ENCODE measurements at regions not wholly inside any gene's neighbourhood (a gene's known extent, or its start where the extent isn't known, plus 50 kb on each side); places are given as distances from the start of the nearest gene placed in this dataset.
"Not testable (repeated sequence)": the region's sequence is repeated elsewhere in the genome, so short reads cannot be mapped to it uniquely, and the experiment has no call there.

DNA sequence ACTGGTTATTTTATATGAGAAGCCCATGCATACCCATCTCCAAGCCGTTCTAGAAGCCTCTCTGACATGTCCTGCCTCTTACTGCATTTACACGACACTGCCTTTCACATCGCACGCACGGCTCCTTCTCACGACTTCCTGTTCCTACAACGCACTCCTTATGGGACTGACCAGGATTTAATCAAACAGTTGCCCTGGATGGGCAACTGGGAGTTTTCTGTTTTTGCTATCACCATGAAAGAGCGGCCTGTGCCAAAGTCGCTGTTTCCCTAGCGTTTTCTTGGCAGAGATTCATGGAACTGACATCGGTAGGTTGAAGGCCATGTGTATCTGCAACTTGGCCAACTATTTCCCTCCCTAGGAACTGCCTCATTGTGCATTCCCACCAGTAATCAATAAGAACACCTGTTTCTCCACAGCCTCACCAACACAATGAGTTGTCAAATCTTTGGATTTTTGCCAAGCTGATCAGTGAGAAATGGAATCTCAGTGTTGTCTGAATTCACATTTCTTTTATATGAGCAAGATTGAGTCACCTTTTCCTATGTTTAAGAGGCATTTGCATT, 97.2 kb upstream of the OTOS start:
- H3K36me3 Mint-ChIP-seq, result no peaks in the 10 kb centered on the region
- no peaks in the 10 kb centered on the region for H3K27me3 Mint-ChIP-seq
- no peaks in the 10 kb centered on the region for H3K4me1 Mint-ChIP-seq
- H3K9me3 Mint-ChIP-seq, result peaks cover 0 to 2% (median 2%) of the 10 kb centered on the region in 3 donors
- peak overlapping the region in 1 of 4 donors; percentile 76 for H3K4me3 Mint-ChIP-seq
- no peak overlapping the region for H3K27ac Mint-ChIP-seq

DNA sequence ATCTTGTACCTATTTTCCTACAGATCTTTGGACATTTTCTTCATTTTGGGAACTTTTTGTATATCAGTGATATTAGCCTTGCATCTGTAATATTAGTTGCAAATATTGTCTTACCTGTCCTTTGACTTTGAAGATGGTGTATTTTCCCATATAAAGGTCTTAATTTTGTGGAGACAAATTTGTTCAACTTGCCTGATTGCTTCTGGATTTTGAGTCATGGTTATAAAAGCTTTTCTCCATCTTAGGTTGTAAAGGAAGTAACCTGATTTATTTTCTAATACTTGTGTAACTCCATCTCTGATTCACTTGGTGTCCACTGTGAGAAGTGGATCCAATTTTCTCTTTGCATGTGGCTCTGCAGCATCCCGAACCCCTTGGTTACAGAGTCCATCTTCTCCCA, 97.7 kb upstream of the OTOS start:
- no peaks in the 10 kb centered on the region for H3K36me3 Mint-ChIP-seq
- H3K27ac Mint-ChIP-seq, result no peak overlapping the region
- H3K4me3 Mint-ChIP-seq, result no peak overlapping the region
- no peaks in the 10 kb centered on the region for H3K27me3 Mint-ChIP-seq
- H3K4me1 Mint-ChIP-seq, result no peaks in the 10 kb centered on the region
- peaks cover 0 to 2% (median 2%) of the 10 kb centered on the region in 3 donors for H3K9me3 Mint-ChIP-seq

DNA sequence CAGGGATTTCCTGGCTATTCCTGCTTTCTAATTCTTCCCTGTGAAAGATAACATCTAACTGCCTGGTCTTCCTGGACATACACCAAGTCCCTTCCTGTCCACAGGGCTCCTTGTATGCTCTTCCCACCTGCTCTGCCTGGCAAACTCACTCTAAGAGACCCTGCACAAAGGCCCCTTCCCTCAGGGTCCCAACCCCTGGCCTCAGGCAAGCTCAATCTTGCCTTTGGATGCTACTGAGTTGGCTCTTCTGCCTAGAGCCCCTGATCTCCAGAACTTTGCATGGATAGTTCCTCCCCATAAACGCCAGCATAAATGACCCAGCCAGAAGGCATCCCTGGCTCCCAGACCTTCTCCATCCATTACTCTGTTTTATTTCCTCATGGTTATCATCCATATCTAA, 98.3 kb upstream of the OTOS start:
- Mint-ChIP-seq H3K27me3 (no peaks in the 10 kb centered on the region), H3K4me3 (no peak overlapping the region), H3K27ac (peak overlapping the region in 1 of 3 donors; percentile 26), H3K4me1 (no peaks in the 10 kb centered on the region), H3K9me3 (peaks cover 0 to 2% (median 2%) of the 10 kb centered on the region in 3 donors), H3K36me3 (no peaks in the 10 kb centered on the region)

DNA sequence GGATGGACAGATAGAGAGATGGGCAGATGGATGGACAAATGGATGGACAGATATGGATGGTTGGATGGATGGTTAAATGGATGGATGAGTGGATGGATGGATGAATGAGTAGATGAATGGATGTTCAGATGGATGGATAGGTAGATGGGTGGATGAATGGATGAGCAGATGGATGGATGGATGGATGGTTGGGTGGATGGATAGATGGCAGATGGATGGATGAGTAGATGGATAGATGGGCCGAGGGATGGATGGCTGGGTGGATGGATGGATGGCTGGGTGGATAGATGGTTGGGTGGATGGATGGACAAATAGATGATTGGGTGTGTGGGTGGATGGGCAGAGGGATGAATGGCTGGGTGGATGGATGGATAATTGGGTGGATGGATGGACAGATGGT, 98.9 kb upstream of the OTOS start:
- no peak overlapping the region for H3K27ac Mint-ChIP-seq
- no peaks in the 10 kb centered on the region for H3K4me1 Mint-ChIP-seq
- H3K4me3 Mint-ChIP-seq, result no peak overlapping the region
- H3K36me3 Mint-ChIP-seq, result no peaks in the 10 kb centered on the region
- H3K9me3 Mint-ChIP-seq, result peaks cover 0 to 2% (median 2%) of the 10 kb centered on the region in 3 donors
- H3K27me3 Mint-ChIP-seq, result no peaks in the 10 kb centered on the region

DNA sequence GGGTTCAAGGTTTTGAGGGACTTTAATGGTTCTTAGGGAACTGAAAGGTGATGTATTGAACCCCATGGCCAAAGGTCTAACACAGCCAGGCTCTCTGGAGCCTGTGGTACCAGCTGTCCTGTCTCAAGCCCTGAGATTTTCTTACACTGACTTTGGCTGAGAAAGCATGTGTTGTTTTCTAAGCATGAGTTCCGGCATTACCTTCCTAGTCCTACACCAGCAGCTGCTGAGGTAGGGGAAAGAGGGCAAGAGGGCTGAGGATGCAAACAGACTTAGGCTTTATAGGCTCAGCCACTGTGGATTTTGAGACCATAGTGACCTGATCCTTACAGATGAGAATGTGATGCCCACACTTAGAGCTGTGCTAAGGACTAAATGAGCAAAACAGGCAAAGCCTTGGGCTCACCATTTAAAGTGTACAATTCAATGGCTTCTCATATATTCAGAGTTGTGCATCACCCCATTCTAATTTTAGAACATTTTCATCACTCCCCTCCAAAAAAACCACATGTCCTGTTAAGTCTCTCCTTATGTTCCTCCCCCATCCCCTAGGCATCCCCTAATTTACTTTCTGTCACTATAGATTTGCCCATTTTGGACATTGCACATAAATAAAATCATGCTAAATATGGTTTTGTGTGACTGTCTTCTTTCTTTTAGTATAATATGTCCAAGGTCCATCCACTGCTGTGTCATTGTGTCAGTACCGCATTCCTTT, 99.7 kb upstream of the OTOS start:
- no peaks in the 10 kb centered on the region for H3K27me3 Mint-ChIP-seq
- H3K4me1 Mint-ChIP-seq, result no peaks in the 10 kb centered on the region
- no peak overlapping the region for H3K4me3 Mint-ChIP-seq
- H3K27ac Mint-ChIP-seq, result no peak overlapping the region
- peaks cover 0 to 2% (median 2%) of the 10 kb centered on the region in 3 donors for H3K9me3 Mint-ChIP-seq
- no peaks in the 10 kb centered on the region for H3K36me3 Mint-ChIP-seq

DNA sequence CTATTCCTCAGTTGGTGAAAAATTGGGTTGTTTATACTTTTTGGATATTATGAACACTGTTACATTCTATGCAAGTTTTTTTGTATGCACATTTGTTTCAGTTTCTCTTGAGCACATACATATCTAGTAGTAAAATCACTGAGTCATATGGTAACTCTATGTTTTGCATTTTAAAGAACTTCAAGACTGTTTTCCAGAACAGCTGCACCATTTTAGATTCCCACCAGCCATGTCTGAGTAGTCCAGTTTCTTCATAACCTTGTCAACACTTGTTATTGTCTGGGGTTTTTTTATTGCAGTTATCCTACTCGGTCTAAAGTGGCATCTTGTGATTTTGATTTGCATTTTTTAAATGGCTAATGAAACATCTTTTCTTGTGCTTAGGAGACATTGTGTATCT, 100.3 kb upstream of the OTOS start:
- no peaks in the 10 kb centered on the region for H3K27me3 Mint-ChIP-seq
- no peaks in the 10 kb centered on the region for H3K36me3 Mint-ChIP-seq
- H3K4me3 Mint-ChIP-seq, result no peak overlapping the region
- H3K9me3 Mint-ChIP-seq, result peaks cover 0 to 2% (median 2%) of the 10 kb centered on the region in 3 donors
- no peaks in the 10 kb centered on the region for H3K4me1 Mint-ChIP-seq
- H3K27ac Mint-ChIP-seq, result no peak overlapping the region

DNA sequence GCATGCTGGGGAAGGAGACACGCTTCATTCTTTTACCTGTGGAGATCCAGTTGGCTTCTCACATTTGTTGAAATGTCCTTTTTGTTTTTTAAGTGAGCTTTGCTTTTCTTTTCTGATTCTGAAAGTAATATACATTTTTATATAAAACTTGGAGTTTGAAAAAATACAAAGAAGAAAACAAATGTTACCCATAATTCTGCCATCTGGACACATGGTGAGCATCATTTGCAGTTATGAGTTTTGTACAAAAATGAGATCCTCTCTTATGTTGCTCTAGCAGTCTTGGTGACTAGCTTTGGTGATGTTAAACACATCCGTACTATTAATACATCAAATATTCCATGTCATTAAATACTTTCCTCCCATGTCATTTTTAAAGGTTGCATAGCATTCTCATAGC, 101.1 kb upstream of the OTOS start:
- Mint-ChIP-seq H3K27ac (no peak overlapping the region), H3K36me3 (no peaks in the 10 kb centered on the region), H3K4me3 (no peak overlapping the region), H3K9me3 (peaks cover 0 to 2% (median 2%) of the 10 kb centered on the region in 3 donors), H3K27me3 (no peaks in the 10 kb centered on the region), H3K4me1 (no peaks in the 10 kb centered on the region)

DNA sequence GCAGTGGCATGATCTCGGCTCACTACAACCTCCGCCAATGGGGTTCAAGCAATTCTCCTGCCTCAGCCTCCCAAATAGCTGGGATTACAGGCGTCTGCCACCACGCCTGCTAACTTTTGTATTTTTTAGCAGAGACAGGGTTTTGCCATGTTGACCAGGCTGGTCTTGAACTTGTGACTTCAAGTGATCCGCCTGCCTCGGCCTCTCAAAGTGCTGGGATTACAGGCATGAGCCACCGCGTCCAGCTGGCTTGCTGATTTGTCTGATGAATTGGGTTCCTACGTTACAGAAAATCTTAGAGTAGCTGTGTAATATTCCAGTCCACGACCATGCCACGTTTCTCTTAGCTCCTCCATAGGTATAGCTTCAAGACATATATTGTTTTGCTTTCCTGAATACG, 102.6 kb upstream of the OTOS start:
- not testable (repeated sequence) for H3K9me3 Mint-ChIP-seq, H3K27ac Mint-ChIP-seq, H3K4me3 Mint-ChIP-seq, H3K27me3 Mint-ChIP-seq, H3K36me3 Mint-ChIP-seq, H3K4me1 Mint-ChIP-seq

DNA sequence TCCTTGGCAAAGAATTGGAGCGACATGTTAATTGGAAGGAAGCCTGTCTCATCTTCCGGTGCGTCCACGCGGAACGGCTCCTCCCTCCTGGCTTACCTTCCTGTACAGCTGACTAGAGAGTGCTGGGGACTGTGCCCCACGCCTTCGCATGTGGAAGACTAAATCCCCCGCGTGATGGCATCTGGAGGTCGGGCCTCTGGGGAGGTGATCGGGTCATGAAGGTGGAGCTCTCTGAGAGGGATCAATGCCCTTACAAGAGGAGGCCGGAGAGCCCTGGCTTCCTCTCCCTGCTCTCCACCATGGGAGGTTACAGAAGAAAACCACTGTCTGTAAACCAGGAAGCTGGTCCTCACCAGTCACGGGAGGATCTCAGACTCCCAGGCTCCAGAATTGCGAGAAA, 104.1 kb upstream of the OTOS start:
- H3K36me3 Mint-ChIP-seq, result no peaks in the 10 kb centered on the region
- H3K27me3 Mint-ChIP-seq, result no peaks in the 10 kb centered on the region
- H3K4me1 Mint-ChIP-seq, result no peaks in the 10 kb centered on the region
- H3K27ac Mint-ChIP-seq, result no peak overlapping the region
- no peak overlapping the region for H3K4me3 Mint-ChIP-seq
- H3K9me3 Mint-ChIP-seq, result peaks cover 0 to 2% (median 0%) of the 10 kb centered on the region in 3 donors

DNA sequence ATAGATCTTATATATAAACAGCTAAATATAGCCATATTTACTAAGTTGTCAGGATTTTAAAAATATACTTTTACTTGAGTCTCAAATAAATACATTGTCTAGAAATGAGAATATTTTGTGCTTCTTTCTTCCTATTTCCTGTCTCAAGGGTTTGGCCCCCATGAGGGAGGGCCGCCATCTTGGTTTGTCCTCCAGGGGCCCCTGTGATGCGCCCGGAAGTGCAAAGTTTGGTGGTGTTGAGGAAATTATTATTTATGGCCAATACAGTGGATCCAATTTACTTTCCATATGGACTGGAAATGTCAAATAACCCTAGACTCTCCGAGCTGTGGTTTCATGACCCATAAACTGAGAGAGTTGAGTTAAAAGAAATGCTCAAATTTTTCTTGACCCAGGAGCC, 104.7 kb upstream of the OTOS start:
- H3K4me3 Mint-ChIP-seq, result no peak overlapping the region
- H3K9me3 Mint-ChIP-seq, result peaks cover 0 to 2% (median 0%) of the 10 kb centered on the region in 3 donors
- H3K4me1 Mint-ChIP-seq, result no peaks in the 10 kb centered on the region
- peaks cover 1% of the 10 kb centered on the region for H3K27me3 Mint-ChIP-seq
- no peaks in the 10 kb centered on the region for H3K36me3 Mint-ChIP-seq
- H3K27ac Mint-ChIP-seq, result no peak overlapping the region

DNA sequence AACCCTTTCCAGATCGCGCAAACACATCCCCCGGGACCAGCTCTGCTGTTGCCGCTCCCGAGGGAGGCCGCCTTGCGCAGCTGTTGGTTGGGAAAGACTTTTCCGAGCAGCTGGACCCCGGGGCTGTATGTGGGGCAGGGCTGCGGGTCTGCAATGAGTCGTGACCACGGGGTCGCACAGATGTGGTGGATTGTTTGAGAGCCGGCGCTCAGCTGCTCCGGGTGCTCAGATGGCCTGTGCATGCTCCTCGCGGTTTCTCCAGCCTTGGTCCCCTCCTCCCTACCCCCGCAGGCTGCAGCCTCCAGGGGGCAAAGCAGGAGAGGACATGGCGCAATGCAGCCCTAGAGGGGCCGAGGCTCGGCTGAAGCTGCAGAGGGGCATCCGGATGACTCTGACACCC, 105.2 kb upstream of the OTOS start:
- H3K36me3 Mint-ChIP-seq, result no peaks in the 10 kb centered on the region
- H3K27ac Mint-ChIP-seq, result no peak overlapping the region
- peaks cover 3% of the 10 kb centered on the region for H3K27me3 Mint-ChIP-seq

DNA sequence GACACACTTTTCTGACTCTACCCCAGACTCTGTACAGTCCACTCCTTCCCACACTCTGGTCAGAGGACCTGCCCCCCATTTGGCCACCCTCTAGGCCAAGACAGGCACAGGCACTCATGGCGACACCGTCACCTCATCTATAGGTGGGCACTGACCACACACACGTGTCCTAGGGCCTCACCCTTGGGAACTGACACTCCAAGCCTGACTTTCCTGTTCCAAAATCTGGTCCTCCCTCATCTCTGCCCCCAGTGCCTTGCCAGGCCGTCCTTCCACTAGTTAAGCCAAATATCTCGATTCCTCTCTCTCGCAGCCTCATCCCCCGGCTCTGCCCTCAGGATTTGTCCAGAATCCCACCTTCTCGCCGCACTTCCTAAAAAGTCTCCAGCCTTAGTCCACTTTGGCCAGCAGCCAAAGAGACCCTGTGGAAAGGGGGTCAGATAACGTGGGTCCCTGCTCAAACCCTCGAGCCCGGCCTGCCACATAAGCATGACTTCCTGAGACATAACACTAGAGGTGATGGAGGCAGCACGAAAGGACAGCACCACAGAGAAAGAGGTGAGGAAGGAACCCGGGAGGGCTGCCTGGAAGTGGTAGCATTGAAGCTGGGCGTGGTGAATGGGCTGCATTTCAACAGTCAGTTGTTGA, 105.8 kb upstream of the OTOS start:
- Mint-ChIP-seq H3K27ac (no peak overlapping the region), H3K4me1 (no peaks in the 10 kb centered on the region), H3K36me3 (no peaks in the 10 kb centered on the region), H3K27me3 (peaks cover 3% of the 10 kb centered on the region), H3K9me3 (no peaks in the 10 kb centered on the region), H3K4me3 (no peak overlapping the region)

More for the DNA sequence above, 105.2 kb upstream of the OTOS start:
- Mint-ChIP-seq H3K4me1 (no peaks in the 10 kb centered on the region), H3K4me3 (no peak overlapping the region), H3K9me3 (no peaks in the 10 kb centered on the region)

DNA sequence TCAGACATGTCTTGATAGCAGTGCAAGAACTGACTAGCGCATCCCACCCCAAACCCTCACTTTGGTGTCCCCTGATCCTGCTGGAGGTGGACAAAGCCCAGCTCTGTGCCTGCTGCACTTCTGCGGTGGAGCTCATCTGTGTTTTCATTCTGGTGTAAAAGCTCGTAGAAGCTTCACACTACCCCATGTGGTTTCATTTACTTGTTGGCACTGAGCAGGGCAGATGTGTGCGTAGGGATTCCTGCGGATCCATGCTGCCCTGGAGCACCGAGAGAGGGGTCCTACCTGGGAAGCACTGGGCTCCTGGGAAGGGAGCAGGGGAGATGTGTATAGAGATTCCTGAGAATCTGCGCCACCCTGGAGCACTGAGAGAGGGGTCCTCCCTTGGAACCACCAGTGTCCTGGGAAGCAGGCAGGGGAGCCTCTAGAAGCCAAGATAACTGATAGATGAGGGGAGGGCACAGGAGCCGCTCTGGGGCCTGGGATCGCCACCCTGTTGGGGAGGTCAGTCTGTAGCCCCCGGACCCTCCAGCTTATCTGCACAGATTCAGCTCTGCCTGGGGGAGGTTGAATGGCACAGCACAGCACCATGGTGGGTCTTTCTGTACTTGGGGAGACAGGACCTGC, 106.9 kb upstream of the OTOS start:
- no peaks in the 10 kb centered on the region for H3K36me3 Mint-ChIP-seq
- H3K27me3 Mint-ChIP-seq, result peaks cover 3% of the 10 kb centered on the region
- no peak overlapping the region for H3K4me3 Mint-ChIP-seq
- H3K4me1 Mint-ChIP-seq, result no peaks in the 10 kb centered on the region
- H3K9me3 Mint-ChIP-seq, result no peaks in the 10 kb centered on the region
- H3K27ac Mint-ChIP-seq, result no peak overlapping the region

DNA sequence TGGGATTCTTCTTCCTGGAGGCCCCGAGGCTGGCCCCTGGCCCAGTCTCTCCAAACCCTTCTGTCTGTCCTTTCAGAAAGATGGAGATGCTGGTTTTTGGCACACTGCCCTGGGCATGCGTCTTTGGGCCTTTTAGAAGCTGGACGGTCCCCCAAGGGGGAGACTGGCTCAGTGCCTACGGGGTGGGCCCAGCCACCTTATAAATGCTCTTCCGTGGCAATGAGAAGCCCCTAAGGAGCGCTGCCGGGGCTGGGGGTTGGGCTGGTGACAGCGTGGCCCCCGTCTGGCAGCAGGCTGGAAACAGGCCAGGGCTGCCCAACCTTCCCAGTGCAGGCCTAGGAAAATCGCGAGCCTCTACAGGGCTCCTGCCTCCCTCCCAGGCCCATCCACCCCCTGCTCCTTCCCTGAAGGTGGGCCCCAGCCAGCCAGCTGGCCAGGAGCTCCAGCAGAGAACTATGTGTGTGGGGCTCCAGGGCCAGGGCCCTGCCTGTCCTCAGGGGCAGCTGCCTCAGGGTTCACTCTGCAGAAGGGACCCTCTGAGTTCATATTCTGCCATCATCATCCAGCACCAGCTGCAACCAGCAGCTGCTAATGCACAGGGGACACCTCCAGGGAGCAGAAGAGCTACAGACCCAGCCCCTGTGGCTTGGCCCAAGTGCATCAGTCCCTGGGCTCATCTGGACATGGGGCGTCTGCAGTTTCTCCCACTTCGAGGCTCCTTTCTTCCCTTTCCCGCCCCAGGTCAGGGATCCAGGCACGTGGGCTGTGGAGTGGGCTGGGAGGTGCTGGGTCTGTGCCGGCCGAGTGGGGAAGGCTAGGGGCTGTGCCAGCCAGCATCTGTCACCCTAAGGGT, 107.6 kb upstream of the OTOS start:
- peaks cover 3% of the 10 kb centered on the region for H3K27me3 Mint-ChIP-seq
- no peak overlapping the region for H3K4me3 Mint-ChIP-seq
- H3K36me3 Mint-ChIP-seq, result no peaks in the 10 kb centered on the region
- H3K27ac Mint-ChIP-seq, result no peak overlapping the region
- H3K9me3 Mint-ChIP-seq, result no peaks in the 10 kb centered on the region
- H3K4me1 Mint-ChIP-seq, result no peaks in the 10 kb centered on the region
